ENCODE measurements at regions not wholly inside any gene's neighbourhood (a gene's known extent, or its start where the extent isn't known, plus 50 kb on each side); places are given as distances from the start of the nearest gene placed in this dataset.

GRCh38 chr12:83841620-83842019 lies 1071.0 kb downstream of the SLC6A15 start:
- H3K4me3 ChIP-seq = no peak overlapping the region
- TF ChIP-seq POLR2A (IDR thresholded peaks at IDR 0.05) (no peak), CTCF (IDR thresholded peaks at IDR 0.05) (no peak)
- ATAC-seq (no peak), DNase-seq (no peak)
- WGBS, 2 donors = 72 to 77% methylated on average over 2 of the region's 2 CpGs
- no peaks in the 10 kb centered on the region for H3K9me3 ChIP-seq
- H3K27me3 ChIP-seq = no peaks in the 10 kb centered on the region
- no peaks in the 10 kb centered on the region for H3K36me3 ChIP-seq (replicated peaks in 1 of 2; ENCODE audit: insufficient read depth in 1 of 2, low read depth in 2 of 2)
- H3K4me1 ChIP-seq = no peaks in the 10 kb centered on the region
- no peak overlapping the region for H3K27ac ChIP-seq
- intact Hi-C loops (cut with DNase I) = no loop called here

- 0 to 20% methylated on average over 1 to 2 of the region's 2 CpGs for WGBS, 2 donors
- Histone ChIP-seq H3K4me1 (no peaks in the 10 kb centered on the region), H3K27ac (no peak overlapping the region), H3K9me3 (no peaks in the 10 kb centered on the region), H3K4me3 (no peak overlapping the region), H3K36me3 (replicated peaks in 1 of 2; ENCODE audit: insufficient read depth in 1 of 2, low read depth in 2 of 2) (no peaks in the 10 kb centered on the region), H3K27me3 (no peaks in the 10 kb centered on the region)
- intact Hi-C loops (cut with DNase I) = no loop called here
- ATAC-seq (no peak), DNase-seq (no peak)
- TF ChIP-seq CTCF (IDR thresholded peaks at IDR 0.05) = no peak
- no peak for TF ChIP-seq POLR2A (IDR thresholded peaks at IDR 0.05)
These were observed 1084.7 kb downstream of the SLC6A15 start for GRCh38 chr12:83827860-83828259.

- intact Hi-C loops (cut with DNase I) = no loop called here
- no peak for DNase-seq
These were observed 1085.4 kb downstream of the SLC6A15 start for GRCh38 chr12:83827193-83827592.

GRCh38 chr12:83826112-83826511 lies 1086.5 kb downstream of the SLC6A15 start:
- intact Hi-C loops (cut with DNase I) = no loop called here

More at GRCh38 chr12:83827193-83827592, 1085.4 kb downstream of the SLC6A15 start:
- no peaks in the 10 kb centered on the region for H3K27me3 ChIP-seq
- no peaks in the 10 kb centered on the region for H3K9me3 ChIP-seq
- H3K4me3 ChIP-seq = no peak overlapping the region
- no peak overlapping the region for H3K27ac ChIP-seq
- WGBS, 2 donors = 42 to 50% methylated on average over 2 of the region's 2 CpGs
- no peaks in the 10 kb centered on the region for H3K4me1 ChIP-seq
- no peak for ATAC-seq
- no peaks in the 10 kb centered on the region for H3K36me3 ChIP-seq (replicated peaks in 1 of 2; ENCODE audit: insufficient read depth in 1 of 2, low read depth in 2 of 2)
- TF ChIP-seq CTCF (IDR thresholded peaks at IDR 0.05) = no peak
- no peak for TF ChIP-seq POLR2A (IDR thresholded peaks at IDR 0.05)

More at GRCh38 chr12:83826112-83826511, 1086.5 kb downstream of the SLC6A15 start:
- Histone ChIP-seq H3K9me3 (no peaks in the 10 kb centered on the region), H3K4me3 (no peak overlapping the region), H3K27me3 (no peaks in the 10 kb centered on the region), H3K27ac (no peak overlapping the region), H3K36me3 (replicated peaks in 1 of 2; ENCODE audit: insufficient read depth in 1 of 2, low read depth in 2 of 2) (no peaks in the 10 kb centered on the region), H3K4me1 (no peaks in the 10 kb centered on the region)
- TF ChIP-seq POLR2A (IDR thresholded peaks at IDR 0.05) (no peak), CTCF (IDR thresholded peaks at IDR 0.05) (peak; percentile 21 to 62 (median 52))
- ATAC-seq (peak; percentile 60), DNase-seq (peak; percentile 32 to 69 (median 51))
